WI38 (cell line): ENCODE measurements at regions not wholly inside any gene's neighbourhood (a gene's known extent, or its start where the extent isn't known, plus 50 kb on each side); places are given as distances from the start of the nearest gene placed in this dataset.
"Not testable (repeated sequence)": the region's sequence is repeated elsewhere in the genome, so short reads cannot be mapped to it uniquely, and the experiment has no call there.

ENCODE experiments used
- H3K4me3 ChIP-seq: 2 replicates; pipeline ENCODE4 v1.5.1; 2011; ENCODE audit warnings: low read depth, mild to moderate bottlenecking, control low read depth, low read length
- CTCF ChIP-seq: IDR thresholded peaks from 2 replicates; pipeline ENCODE4 v1.5.1; 2012; ENCODE audit warnings: low read depth, mild to moderate bottlenecking, control low read depth, low read length

DNA sequence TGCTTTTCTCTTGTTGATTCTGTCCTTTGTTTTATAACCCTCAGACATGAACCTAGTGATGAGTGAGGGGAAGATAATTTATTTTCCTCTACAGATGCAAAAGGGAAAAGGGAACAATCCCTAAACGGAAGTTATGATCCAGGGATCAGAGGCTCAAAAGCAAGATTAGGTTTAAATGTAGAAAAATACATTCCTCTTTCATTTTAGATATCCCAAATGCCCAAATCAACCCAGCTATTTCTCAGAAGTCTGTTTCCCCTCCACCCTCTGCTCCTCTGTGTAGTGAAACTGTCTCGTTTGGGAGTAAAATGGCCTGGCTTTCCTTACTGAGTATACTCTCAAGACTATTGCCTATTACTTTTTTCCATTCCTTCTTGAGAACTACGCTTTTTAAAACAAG, 97.1 kb downstream of the PRL start:
- TF ChIP-seq CTCF, result no peak
- no peak overlapping the region for H3K4me3 ChIP-seq

DNA sequence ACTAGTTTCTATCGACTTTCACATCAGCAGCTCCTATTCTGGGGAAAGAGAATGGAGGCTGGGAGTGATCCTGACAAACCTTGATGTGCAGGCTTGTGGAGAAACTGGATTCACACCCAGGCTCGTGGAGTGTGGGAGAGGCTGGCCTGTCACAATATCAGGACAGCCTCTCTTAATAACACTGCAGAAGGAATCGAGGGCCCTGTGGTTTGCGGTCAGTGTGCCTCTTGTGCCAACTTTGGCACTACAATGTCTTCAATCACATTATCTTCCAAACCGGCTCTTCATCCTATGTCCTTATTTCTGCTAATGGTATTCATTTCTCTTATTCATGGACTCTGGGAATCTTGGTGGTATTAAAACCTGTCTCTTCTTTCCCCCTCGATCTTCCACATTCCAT, 92.7 kb downstream of the PRL start:
- no peak for TF ChIP-seq CTCF

DNA sequence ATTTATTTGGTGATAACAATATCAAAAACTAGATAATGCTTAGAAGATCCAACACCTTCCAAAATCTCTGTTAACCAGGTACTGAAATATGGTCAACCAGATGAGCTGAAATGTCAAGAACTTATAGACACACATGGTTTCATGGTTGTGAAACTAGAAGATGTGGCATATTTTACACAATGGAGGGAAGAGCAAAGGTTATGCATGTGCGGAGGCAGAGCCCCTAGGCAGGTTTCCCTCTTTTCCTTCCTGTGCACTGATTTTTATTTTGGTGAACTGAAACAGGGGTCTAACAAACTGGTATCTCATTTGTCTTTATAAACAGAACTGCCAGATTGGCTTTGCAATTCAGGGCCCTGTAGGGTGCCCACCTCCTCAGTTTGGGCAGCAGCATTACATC, 91.6 kb downstream of the PRL start:
- no peak overlapping the region for H3K4me3 ChIP-seq
- TF ChIP-seq CTCF, result no peak

More for the DNA sequence above, 92.7 kb downstream of the PRL start:
- H3K4me3 ChIP-seq, result no peak overlapping the region

DNA sequence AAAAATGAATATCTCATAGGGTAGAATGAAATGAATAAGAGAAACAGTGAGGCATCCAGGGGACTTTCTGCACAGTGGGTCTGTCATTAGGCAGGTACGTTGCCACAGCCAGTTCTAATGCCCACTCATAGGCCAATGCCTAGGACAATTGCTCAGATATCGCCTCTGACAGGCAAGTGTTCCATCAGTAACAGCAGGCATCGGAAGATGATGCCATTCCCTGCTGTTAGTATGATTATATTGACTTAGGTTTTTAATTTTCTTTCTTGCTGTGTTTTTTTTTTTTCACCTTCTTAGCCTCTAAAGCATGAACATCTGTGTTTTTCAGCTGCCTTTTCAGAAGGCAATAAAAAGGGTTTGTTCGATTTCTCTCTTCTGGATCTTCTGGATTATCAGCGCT, 90.7 kb downstream of the PRL start:
- no peak for TF ChIP-seq CTCF
- no peak overlapping the region for H3K4me3 ChIP-seq

DNA sequence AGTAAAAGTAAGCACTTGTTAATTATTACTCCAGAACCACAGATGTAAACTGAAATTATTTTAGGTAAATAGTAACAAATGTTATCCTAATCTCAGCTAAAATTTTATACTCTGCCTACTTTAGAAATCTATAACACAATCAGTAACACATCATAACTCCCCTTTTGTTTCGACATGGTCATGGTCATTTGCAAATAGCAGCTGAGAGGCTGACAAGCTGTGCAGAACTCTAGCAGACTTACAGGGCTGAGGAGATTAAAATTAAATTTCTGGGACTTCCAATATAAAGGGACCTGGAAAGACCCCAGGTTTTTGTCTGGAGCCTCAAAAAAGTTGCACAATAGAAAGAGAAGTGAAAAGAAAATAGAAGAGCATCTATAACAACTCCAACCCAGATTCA, 88.8 kb downstream of the PRL start:
- no peak for TF ChIP-seq CTCF
- H3K4me3 ChIP-seq, result no peak overlapping the region

GRCh38 chr6:22214314-22214713, 82.5 kb downstream of the PRL start:
- TF ChIP-seq CTCF, result no peak
- no peak overlapping the region for H3K4me3 ChIP-seq

DNA sequence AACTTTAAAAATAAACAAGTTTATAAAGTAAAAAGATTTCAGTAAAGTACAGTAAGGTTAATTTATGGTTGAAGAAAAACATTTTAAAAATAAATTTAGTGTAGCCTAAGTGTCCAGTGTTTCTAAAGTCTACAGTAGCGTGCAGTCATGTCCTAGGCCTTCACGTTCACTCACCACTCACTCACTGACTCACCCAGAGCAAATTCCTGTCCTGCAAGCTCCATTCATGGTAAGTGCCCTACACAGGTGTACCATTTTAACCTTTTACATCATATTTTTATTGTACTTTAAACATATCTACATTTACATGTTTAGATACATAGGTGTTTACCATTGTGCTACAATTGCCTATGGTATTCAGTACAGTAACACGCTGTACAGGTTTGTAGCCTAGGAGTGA, 81.4 kb downstream of the PRL start:
- H3K4me3 ChIP-seq, result not testable (repeated sequence)

- H3K4me3 ChIP-seq, result no peak overlapping the region
- TF ChIP-seq CTCF, result no peak
Observed at GRCh38 chr6:22218410-22218809, 78.4 kb downstream of the PRL start.
